NCI-H1105 treated with DMSO at 0.1 percent for 48 hours (cell line): ENCODE measurements at regions not wholly inside any gene's neighbourhood (a gene's known extent, or its start where the extent isn't known, plus 50 kb on each side); places are given as distances from the start of the nearest gene placed in this dataset.

Experiments
- DNase-seq: peaks from one replicate; lab custom pipeline; 2025; lab: John Stamatoyannopoulos, UW

GRCh38 chr18:26794230-26795101 is 71.0 kb downstream of the AQP4 start:
- DNase-seq: no peak

DNA sequence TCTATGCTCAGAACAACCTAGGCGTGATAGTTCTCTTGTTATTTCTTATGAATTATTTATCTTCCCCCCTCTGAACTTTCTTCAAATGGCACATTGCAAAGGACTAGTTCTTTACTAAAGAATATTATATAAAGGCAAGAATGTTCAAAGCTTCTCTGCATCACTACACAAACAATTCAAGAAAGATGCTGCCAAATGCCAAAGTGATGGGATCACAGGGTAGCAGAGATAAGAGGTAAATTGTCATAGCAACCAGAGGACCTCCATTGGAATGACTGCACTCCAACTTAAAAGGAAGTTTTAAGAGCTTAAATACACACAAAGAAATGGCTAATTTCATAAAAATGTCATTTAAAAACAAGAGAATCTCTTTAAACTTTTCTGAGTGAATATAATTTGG is 72.8 kb downstream of the AQP4 start:
- DNase-seq: no peak

- no peak for DNase-seq
Measured at GRCh38 chr18:26791676-26792075, 73.8 kb downstream of the AQP4 start.

DNA sequence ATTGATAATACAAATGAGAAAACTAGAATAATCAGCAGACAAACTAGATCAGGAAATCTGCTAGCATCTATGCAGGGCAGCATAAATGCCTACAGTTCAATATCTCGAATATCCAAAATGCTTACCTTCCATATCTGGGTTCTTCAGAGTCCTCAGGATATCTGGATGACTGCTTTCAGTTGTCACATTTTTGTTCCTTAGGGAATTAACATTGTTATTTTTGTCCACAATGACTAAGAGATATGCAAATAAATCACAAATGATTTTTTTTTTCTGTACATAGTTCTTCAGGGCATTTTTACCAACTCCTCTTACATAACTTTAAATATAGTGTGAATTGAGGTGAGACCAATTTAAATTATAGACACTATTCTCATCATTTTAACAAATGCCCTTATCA is 80.9 kb downstream of the AQP4 start:
- no peak for DNase-seq

DNA sequence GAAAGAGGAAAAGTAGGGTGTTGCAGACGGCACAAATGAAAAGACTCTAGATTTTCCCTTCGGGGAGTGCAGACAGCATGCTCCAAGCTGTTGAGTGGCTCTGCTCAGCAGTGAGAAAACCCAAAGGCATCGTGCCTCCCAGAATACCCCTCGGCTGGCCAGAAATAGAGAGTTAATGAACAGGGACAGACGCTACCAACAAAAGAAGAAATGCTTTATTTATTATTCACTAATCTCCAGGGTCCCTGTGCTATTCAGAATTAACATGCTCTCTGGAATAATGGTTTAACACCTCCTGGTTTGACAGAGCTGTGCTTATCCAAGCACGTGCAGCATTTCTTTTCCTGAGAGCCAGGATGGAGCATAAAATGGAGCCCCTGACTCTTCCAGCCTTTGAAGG is 82.3 kb downstream of the AQP4 start:
- DNase-seq: no peak

DNA sequence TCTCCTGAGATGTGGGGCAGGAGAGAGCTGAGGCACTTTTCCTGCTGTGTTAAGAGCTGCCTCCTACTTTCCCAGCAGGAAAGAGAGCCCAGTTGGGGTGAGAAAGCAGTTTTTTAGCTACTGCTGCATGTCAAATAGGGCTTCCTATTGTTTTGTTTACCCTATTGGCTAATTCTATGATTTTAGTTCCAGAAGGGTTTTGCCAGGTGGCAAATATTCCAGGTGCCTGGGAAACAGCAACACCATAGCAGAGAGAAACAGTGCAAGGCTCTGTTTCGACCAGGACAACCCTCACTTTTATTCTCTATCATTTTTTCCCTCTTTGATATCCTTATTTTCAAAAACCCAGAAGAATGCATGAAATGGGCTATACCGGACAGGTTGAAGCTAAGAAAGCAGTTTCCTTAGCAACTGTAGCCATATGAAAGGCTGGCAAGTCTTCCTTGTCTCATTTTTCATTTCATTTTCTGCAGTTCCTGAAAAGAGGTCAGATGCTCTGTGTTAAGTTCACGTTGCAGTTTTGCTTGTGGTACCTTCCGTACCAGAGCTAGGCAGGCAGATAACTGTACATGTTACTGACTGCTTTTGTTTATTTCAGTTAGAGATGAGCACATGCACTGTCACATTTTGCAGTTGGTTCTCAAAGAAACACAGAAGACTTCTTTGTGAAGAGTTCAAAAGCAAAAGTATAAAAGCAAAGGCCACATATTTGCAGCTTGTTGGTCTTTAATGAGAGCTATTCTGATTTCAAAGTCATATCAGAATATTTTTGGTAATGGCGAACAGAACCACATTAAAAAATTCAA is 84.8 kb downstream of the AQP4 start:
- no peak for DNase-seq

GRCh38 chr18:26778054-26778393 is 87.5 kb downstream of the AQP4 start:
- DNase-seq: no peak

DNA sequence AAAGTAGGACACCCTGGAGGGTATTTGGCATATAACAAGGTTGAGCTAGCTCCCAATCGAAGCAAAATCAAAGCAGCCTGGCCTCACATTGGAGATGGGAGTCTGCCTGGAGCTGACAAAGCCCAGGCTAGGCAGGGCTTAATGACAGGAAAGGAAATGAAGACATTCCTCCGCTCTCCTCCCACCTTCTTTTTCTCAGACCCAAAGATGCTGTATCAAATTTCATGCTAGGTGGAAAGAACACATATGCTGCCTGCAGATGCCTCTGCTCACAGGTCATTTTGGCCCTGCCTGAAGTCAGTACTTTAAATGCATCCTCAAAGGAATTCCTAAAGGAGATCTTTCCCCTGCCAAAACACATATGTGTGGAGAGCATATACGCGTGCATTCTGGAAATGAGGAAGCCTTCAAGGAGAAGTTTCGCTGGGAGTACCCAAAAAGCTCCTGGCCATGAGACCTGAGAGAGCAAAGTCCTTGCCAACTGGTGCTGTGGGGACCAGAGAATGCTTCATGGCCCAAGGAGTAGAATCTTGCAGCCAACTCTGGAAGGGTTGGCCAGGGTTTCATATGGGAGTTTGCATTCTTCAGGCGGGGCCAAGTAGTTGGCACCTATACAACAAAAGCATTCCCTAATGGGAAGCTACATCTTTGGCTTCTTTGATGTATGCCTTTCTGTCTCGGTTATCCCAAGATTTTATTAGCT is 88.0 kb downstream of the AQP4 start:
- no peak for DNase-seq

GRCh38 chr18:26772691-26773090 is 92.8 kb downstream of the AQP4 start:
- DNase-seq: no peak

- DNase-seq: no peak
Measured at GRCh38 chr18:26771524-26771923, 94.0 kb downstream of the AQP4 start.

GRCh38 chr18:26768385-26768784 is 97.1 kb downstream of the AQP4 start:
- DNase-seq: no peak

DNA sequence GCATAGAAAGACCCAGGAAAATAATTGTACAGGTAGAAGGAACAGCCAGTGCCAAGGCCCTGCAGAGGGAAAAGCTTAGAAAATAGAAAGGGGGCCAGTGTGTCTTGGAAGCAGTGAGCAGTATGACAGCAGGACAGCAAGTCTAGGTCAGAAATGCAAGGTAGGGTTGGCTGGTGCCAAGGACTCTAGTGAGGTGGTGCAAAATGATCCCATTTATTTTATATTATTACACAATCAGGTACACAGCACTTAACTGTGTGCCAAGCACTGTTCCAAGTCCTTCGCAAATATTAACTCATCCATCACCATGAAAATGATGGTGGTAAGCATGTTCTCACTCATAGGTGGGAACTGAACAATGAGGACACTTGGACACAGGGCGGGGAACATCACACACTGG is 100.0 kb downstream of the AQP4 start:
- no peak for DNase-seq

GRCh38 chr18:26764586-26764985 is 100.9 kb downstream of the AQP4 start:
- no peak for DNase-seq

DNA sequence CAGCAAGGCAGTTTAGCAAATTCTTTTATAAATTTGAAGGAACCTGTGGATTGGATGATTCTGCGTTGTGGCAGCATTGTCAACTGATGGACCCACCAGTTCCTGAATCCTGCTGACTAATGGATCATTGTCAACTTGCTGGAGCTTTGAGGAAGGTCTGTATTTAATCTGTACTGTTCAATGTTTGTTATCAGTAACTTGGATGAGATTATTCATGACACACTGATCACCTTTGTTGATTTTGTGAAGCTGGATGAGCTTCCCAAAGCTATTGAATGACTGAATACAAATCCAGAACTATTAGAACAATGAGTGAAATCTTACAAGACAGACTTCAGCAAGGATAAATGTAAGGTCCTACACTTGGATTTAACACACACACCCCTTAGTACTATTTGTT is 101.3 kb downstream of the AQP4 start:
- DNase-seq: no peak

DNA sequence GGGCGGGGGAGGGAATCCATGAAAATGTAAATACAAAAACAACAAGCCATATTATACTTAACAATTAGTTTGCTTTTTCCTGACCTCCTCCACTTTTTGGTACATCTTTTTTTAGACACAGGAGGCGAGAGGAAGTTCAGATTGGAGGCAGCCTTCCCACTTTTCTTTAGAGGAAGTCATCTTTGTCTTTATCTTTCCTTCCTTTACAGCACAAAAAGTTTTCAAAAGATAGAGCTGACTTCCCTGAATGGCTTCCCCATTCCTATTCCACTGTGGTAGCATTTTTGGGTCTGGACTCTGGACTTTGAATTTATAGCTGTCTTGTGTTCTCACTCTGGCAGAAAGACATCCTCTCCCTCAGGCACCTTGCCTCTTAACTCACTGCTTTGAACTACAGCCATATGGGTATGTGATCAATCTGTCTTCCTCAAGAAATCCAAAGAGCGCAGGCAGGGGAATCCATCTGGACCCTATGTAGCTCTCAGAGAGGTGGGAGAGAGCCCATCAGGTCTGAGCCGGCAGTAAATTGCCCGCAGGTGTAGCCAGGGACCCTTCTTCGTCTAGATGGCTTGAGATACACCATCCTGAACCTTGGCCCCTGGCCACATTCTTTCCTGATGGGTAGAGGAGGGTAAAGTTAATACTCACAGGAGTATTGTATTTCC is 101.9 kb downstream of the AQP4 start:
- DNase-seq: no peak

- DNase-seq: no peak
Measured at GRCh38 chr18:26757263-26758019, 108.1 kb downstream of the AQP4 start.

- DNase-seq: peak; percentile 2
Measured at GRCh38 chr18:26756556-26756955, 109.0 kb downstream of the AQP4 start.

GRCh38 chr18:26746826-26747475 is 118.6 kb downstream of the AQP4 start:
- no peak for DNase-seq

GRCh38 chr18:26746398-26746797 is 119.1 kb downstream of the AQP4 start:
- DNase-seq: no peak

- no peak for DNase-seq
Measured at GRCh38 chr18:26745288-26746181, 120.0 kb downstream of the AQP4 start.
